ENCODE measurements at regions not wholly inside any gene's neighbourhood (a gene's known extent, or its start where the extent isn't known, plus 50 kb on each side); places are given as distances from the start of the nearest gene placed in this dataset.
"Not testable (repeated sequence)": the region's sequence is repeated elsewhere in the genome, so short reads cannot be mapped to it uniquely, and the experiment has no call there.

DNA sequence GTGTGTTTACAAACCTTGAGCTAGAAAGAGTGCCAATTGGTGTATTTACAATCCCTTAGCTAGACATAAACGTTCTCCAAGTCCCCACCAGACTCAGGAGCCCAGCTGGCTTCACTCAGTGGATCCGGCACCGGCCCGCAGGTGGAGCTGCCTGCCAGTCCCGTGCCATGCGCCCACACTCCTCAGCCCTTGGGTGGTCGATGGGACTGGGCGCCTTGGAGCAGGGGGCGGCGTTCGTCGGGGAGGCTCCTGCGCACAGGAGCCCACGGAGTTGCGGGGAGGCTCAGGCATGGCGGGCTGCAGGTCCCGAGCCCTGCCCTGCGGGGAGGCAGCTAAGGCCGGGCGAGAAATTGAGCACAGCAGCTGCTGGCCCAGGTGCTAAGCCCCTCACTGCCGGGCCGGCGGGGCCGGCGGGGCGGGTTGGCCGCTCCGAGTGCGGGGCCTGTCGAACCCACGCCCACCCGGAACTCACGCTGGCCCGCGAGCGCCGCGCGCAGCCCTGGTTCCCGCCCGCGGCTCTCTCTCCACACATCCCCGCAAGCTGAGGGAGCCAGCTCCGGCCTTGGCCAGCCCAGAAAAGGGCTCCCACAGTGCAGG is 1188.0 kb downstream of the NXPH1 start:
- TF ChIP-seq POLR2AphosphoS5, CTCF, EP300, POLR2A (IDR thresholded peaks at IDR 0.05): not testable (repeated sequence)
